Thyroid gland (tissue), 4 donors: ENCODE measurements at regions not wholly inside any gene's neighbourhood (a gene's known extent, or its start where the extent isn't known, plus 50 kb on each side); places are given as distances from the start of the nearest gene placed in this dataset.

Experiments used
- DNase-seq, 2 donors: peaks; one replicate each; pipeline ENCODE4 v3.0.0-alpha.2; 2019
- H3K27ac ChIP-seq, 3 donors: fragments of 200-600 bp; sonication (generic); 1 replicate in 2 of 3; 2 replicates in 1 of 3; pipeline ENCODE4 v1.5.1; 2016 to 2019; ENCODE audit warnings: mild to moderate bottlenecking in 1 of 3, moderate library complexity in 1 of 3
- H3K27me3 ChIP-seq: fragments of 200-600 bp; sonication (generic); one replicate; pipeline ENCODE4 v1.5.1; 2019
- H3K36me3 ChIP-seq, 2 donors: fragments of 200-600 bp; sonication (generic); one replicate each; pipeline ENCODE4 v1.5.1; 2016 to 2019
- H3K4me1 ChIP-seq, 2 donors: fragments of 200-600 bp; sonication (generic); one replicate each; pipeline ENCODE4 v1.5.1; 2017 to 2019
- H3K4me3 ChIP-seq, 3 donors: fragments of 200-600 bp; sonication (generic); replicated peaks in 1 of 3; 1 replicate in 2 of 3; 2 replicates in 1 of 3; pipeline ENCODE4 v1.5.1; 2016; ENCODE audit warnings: mild to moderate bottlenecking in 1 of 3
- H3K9me3 ChIP-seq: fragments of 200-600 bp; sonication (generic); one replicate; pipeline ENCODE4 v1.5.1; 2017
- CTCF ChIP-seq, 6 experiments: fragments of 200-600 bp in 3 of 6; fragments of 450-650 bp in 3 of 6; sonication (generic) in 3 of 6; IDR thresholded peaks; one replicate each; pipeline ENCODE4 v1.5.1; 2016 to 2019; ENCODE audit warnings: antibody characterized with exemption in 6 of 6, mild to moderate bottlenecking in 2 of 6, inconsistent platforms in 1 of 6, moderate library complexity in 1 of 6
- POLR2A ChIP-seq, 2 donors: fragments of 450-650 bp; IDR thresholded peaks; one replicate each; pipeline ENCODE4 v1.6.1; 2017; ENCODE audit warnings: antibody characterized with exemption in 2 of 2, mild to moderate bottlenecking in 2 of 2, moderate library complexity in 1 of 2
- WGBS, 2 donors: methylation state at CpG; one replicate each; pipeline ENCODE4 v1.1.5; 2017; 5-methylcytosine and 5-hydroxymethylcytosine counted together
- intact Hi-C: fragments of 100-400 bp; cut with DNase I; formaldehyde crosslinking; loops from one replicate; pipeline ENCODE4 v1.15.1; 2023

GRCh38 chr2:107437265-107437664 is 389.4 kb upstream of the RGPD4 start:
- H3K36me3 ChIP-seq, result no peaks in the 10 kb centered on the region
- no peak overlapping the region for H3K27ac ChIP-seq
- no peaks in the 10 kb centered on the region for H3K27me3 ChIP-seq
- TF ChIP-seq CTCF (IDR thresholded peaks at IDR 0.05) (no peak), POLR2A (IDR thresholded peaks at IDR 0.05) (no peak)
- DNase-seq, result no peak
- peaks cover 0 to 10% of the 10 kb centered on the region in 2 donors for H3K4me1 ChIP-seq
- no peak overlapping the region for H3K4me3 ChIP-seq
- H3K9me3 ChIP-seq, result no peaks in the 10 kb centered on the region
- intact Hi-C loops, result no loop called here

GRCh38 chr2:107437807-107438206 is 388.9 kb upstream of the RGPD4 start:
- Histone ChIP-seq H3K4me3 (no peak overlapping the region), H3K36me3 (no peaks in the 10 kb centered on the region), H3K4me1 (peaks cover 0 to 7% of the 10 kb centered on the region in 2 donors), H3K27me3 (no peaks in the 10 kb centered on the region), H3K27ac (no peak overlapping the region), H3K9me3 (no peaks in the 10 kb centered on the region)
- TF ChIP-seq CTCF (IDR thresholded peaks at IDR 0.05) (no peak), POLR2A (IDR thresholded peaks at IDR 0.05) (no peak)
- intact Hi-C loops, result no loop called here
- no peak for DNase-seq
- 90 to 99% methylated on average over 2 of the region's 2 CpGs for WGBS, 2 donors

- TF ChIP-seq POLR2A (IDR thresholded peaks at IDR 0.05), result no peak
- no peak for TF ChIP-seq CTCF (IDR thresholded peaks at IDR 0.05)
- 89 to 98% methylated on average over 1 of the region's 1 CpG for WGBS, 2 donors
- Histone ChIP-seq H3K27me3 (no peaks in the 10 kb centered on the region), H3K9me3 (no peaks in the 10 kb centered on the region), H3K4me3 (no peak overlapping the region), H3K4me1 (no peaks in the 10 kb centered on the region), H3K27ac (no peak overlapping the region), H3K36me3 (no peaks in the 10 kb centered on the region)
- DNase-seq, result no peak
- intact Hi-C loops, result no loop called here
Measured at GRCh38 chr2:107448160-107448559, 378.5 kb upstream of the RGPD4 start.

GRCh38 chr2:107461301-107461700 is 365.4 kb upstream of the RGPD4 start:
- 56 to 57% methylated on average over 4 of the region's 4 CpGs for WGBS, 2 donors
- Histone ChIP-seq H3K4me3 (no peak overlapping the region), H3K4me1 (peaks cover 3 to 8% of the 10 kb centered on the region in 2 donors), H3K9me3 (no peaks in the 10 kb centered on the region), H3K27me3 (no peaks in the 10 kb centered on the region), H3K27ac (no peak overlapping the region), H3K36me3 (no peaks in the 10 kb centered on the region)
- intact Hi-C loops, result no loop called here
- DNase-seq, result no peak
- TF ChIP-seq CTCF (IDR thresholded peaks at IDR 0.05) (no peak), POLR2A (IDR thresholded peaks at IDR 0.05) (no peak)

- Histone ChIP-seq H3K27ac (no peak overlapping the region), H3K4me1 (peaks cover 12 to 17% of the 10 kb centered on the region in 2 donors), H3K4me3 (no peak overlapping the region), H3K9me3 (no peaks in the 10 kb centered on the region), H3K36me3 (no peaks in the 10 kb centered on the region), H3K27me3 (no peaks in the 10 kb centered on the region)
- WGBS, 2 donors, result 95 to 98% methylated on average over 2 of the region's 2 CpGs
- DNase-seq, result no peak
- no peak for TF ChIP-seq POLR2A (IDR thresholded peaks at IDR 0.05)
- intact Hi-C loops, result no loop called here
Measured at GRCh38 chr2:107462181-107462580, 364.5 kb upstream of the RGPD4 start.

GRCh38 chr2:107466241-107466640 is 360.5 kb upstream of the RGPD4 start:
- peaks cover 16 to 27% of the 10 kb centered on the region in 2 donors for H3K4me1 ChIP-seq
- no peak overlapping the region for H3K4me3 ChIP-seq
- no peak for TF ChIP-seq POLR2A (IDR thresholded peaks at IDR 0.05)
- no peak for TF ChIP-seq CTCF (IDR thresholded peaks at IDR 0.05)
- H3K27me3 ChIP-seq, result no peaks in the 10 kb centered on the region
- H3K27ac ChIP-seq, result peak overlapping the region; percentile 17 to 85 (median 67)
- 31 to 50% methylated on average over 2 of the region's 2 CpGs for WGBS, 2 donors
- H3K36me3 ChIP-seq, result no peaks in the 10 kb centered on the region
- intact Hi-C loops, result no loop called here
- no peaks in the 10 kb centered on the region for H3K9me3 ChIP-seq
- DNase-seq, result no peak
